Right atrium auricular region (tissue), 2 donors: ENCODE measurements at regions not wholly inside any gene's neighbourhood (a gene's known extent, or its start where the extent isn't known, plus 50 kb on each side); places are given as distances from the start of the nearest gene placed in this dataset.
"Not testable (repeated sequence)": the region's sequence is repeated elsewhere in the genome, so short reads cannot be mapped to it uniquely, and the experiment has no call there.

Experiments
- DNase-seq: peaks from one replicate; pipeline ENCODE4 v3.0.0-alpha.2; 2019; ENCODE audit warnings: low spot score
- H3K27ac ChIP-seq, 2 donors: fragments of 200-600 bp; sonication (generic); 1 replicate in 1 of 2; 2 replicates in 1 of 2; pipeline ENCODE4 v1.5.1; 2016 to 2019
- H3K27me3 ChIP-seq, 2 donors: fragments of 200-600 bp; sonication (generic); one replicate each; pipeline versions ENCODE4 v1.5.1 to v1.6.0; 2017 to 2019
- H3K36me3 ChIP-seq: fragments of 200-600 bp; sonication (generic); one replicate; pipeline ENCODE4 v1.5.1; 2016
- H3K4me1 ChIP-seq, 2 donors: fragments of 200-600 bp; sonication (generic); one replicate each; pipeline versions ENCODE4 v1.5.1 to v1.6.0; 2017 to 2019
- H3K4me3 ChIP-seq, 2 donors: fragments of 200-600 bp; sonication (generic); 1 replicate in 1 of 2; 2 replicates in 1 of 2; pipeline ENCODE4 v1.5.1; 2017 to 2019; ENCODE audit warnings: mild to moderate bottlenecking in 1 of 2, moderate library complexity in 1 of 2
- H3K9me3 ChIP-seq, 2 donors: fragments of 200-600 bp; sonication (generic); one replicate each; pipeline ENCODE4 v1.5.1; 2019
- CTCF ChIP-seq, 2 donors: fragments of 200-600 bp; sonication (generic); IDR thresholded peaks; one replicate each; pipeline ENCODE4 v1.5.1; 2019; ENCODE audit warnings: antibody characterized with exemption in 2 of 2

GRCh38 chr5:82967072-82967471, 110.1 kb downstream of the TMEM167A start:
- Histone ChIP-seq H3K4me3 (no peak overlapping the region), H3K4me1 (no peaks in the 10 kb centered on the region), H3K27me3 (no peaks in the 10 kb centered on the region), H3K36me3 (no peaks in the 10 kb centered on the region), H3K27ac (no peak overlapping the region), H3K9me3 (no peaks in the 10 kb centered on the region)
- TF ChIP-seq CTCF (IDR thresholded peaks at IDR 0.05), result no peak
- no peak for DNase-seq

- Histone ChIP-seq H3K36me3 (no peaks in the 10 kb centered on the region), H3K4me3 (no peak overlapping the region), H3K27ac (no peak overlapping the region), H3K9me3 (peaks cover 7 to 14% of the 10 kb centered on the region in 2 donors), H3K4me1 (no peaks in the 10 kb centered on the region), H3K27me3 (no peaks in the 10 kb centered on the region)
- no peak for TF ChIP-seq CTCF (IDR thresholded peaks at IDR 0.05)
- no peak for DNase-seq
These were observed 117.7 kb downstream of the TMEM167A start for GRCh38 chr5:82959466-82959865.

GRCh38 chr5:82956600-82956999, 120.6 kb downstream of the TMEM167A start:
- H3K36me3 ChIP-seq, result no peaks in the 10 kb centered on the region
- no peaks in the 10 kb centered on the region for H3K4me1 ChIP-seq
- peaks cover 7 to 14% of the 10 kb centered on the region in 2 donors for H3K9me3 ChIP-seq
- no peak for TF ChIP-seq CTCF (IDR thresholded peaks at IDR 0.05)
- no peaks in the 10 kb centered on the region for H3K27me3 ChIP-seq
- H3K27ac ChIP-seq, result no peak overlapping the region
- no peak overlapping the region for H3K4me3 ChIP-seq
- DNase-seq, result no peak

- TF ChIP-seq CTCF (IDR thresholded peaks at IDR 0.05), result no peak
- H3K36me3 ChIP-seq, result no peaks in the 10 kb centered on the region
- no peak overlapping the region for H3K27ac ChIP-seq
- no peaks in the 10 kb centered on the region for H3K27me3 ChIP-seq
- H3K4me3 ChIP-seq, result no peak overlapping the region
- H3K4me1 ChIP-seq, result no peaks in the 10 kb centered on the region
- peaks cover 7 to 14% of the 10 kb centered on the region in 2 donors for H3K9me3 ChIP-seq
- DNase-seq, result no peak
These were observed 124.9 kb downstream of the TMEM167A start for GRCh38 chr5:82952326-82952725.

GRCh38 chr5:82944267-82944666, 132.9 kb downstream of the TMEM167A start:
- H3K4me1 ChIP-seq, H3K36me3 ChIP-seq, H3K27me3 ChIP-seq, DNase-seq, H3K9me3 ChIP-seq, H3K27ac ChIP-seq, H3K4me3 ChIP-seq: not testable (repeated sequence)

GRCh38 chr5:82942083-82942881, 134.9 kb downstream of the TMEM167A start:
- Histone ChIP-seq H3K27me3 (no peaks in the 10 kb centered on the region), H3K4me3 (no peak overlapping the region), H3K27ac (no peak overlapping the region), H3K4me1 (no peaks in the 10 kb centered on the region), H3K9me3 (peaks cover 0 to 8% of the 10 kb centered on the region in 2 donors), H3K36me3 (no peaks in the 10 kb centered on the region)
- DNase-seq, result no peak
- no peak for TF ChIP-seq CTCF (IDR thresholded peaks at IDR 0.05)
